Uterus (tissue), 3 donors: ENCODE measurements at regions not wholly inside any gene's neighbourhood (a gene's known extent, or its start where the extent isn't known, plus 50 kb on each side); places are given as distances from the start of the nearest gene placed in this dataset.
"Not testable (repeated sequence)": the region's sequence is repeated elsewhere in the genome, so short reads cannot be mapped to it uniquely, and the experiment has no call there.

Source experiments
- DNase-seq, 2 donors: peaks; one replicate each; pipeline ENCODE4 v3.0.0-alpha.2; 2019 to 2020
- H3K27ac ChIP-seq, 2 donors: fragments of 200-600 bp; sonication (generic); 1 replicate in 1 of 2; 2 replicates in 1 of 2; pipeline ENCODE4 v1.5.1; 2016 to 2018
- H3K27me3 ChIP-seq, 2 donors: fragments of 200-600 bp; sonication (generic); one replicate each; pipeline ENCODE4 v1.5.1; 2018 to 2019; ENCODE audit warnings: control low read depth in 1 of 2
- H3K36me3 ChIP-seq, 2 donors: fragments of 200-600 bp; sonication (generic); one replicate each; pipeline ENCODE4 v1.5.1; 2019; ENCODE audit warnings: control low read depth in 1 of 2
- H3K4me1 ChIP-seq, 2 donors: fragments of 200-600 bp; sonication (generic); one replicate each; pipeline ENCODE4 v1.5.1; 2018 to 2019; ENCODE audit warnings: control low read depth in 1 of 2
- H3K4me3 ChIP-seq, 2 donors: fragments of 200-600 bp; sonication (generic); 1 replicate in 1 of 2; 2 replicates in 1 of 2; pipeline ENCODE4 v1.5.1; 2018 to 2019; ENCODE audit warnings: mild to moderate bottlenecking in 1 of 2
- H3K9me3 ChIP-seq, 2 donors: fragments of 200-600 bp; sonication (generic); one replicate each; pipeline ENCODE4 v1.5.1; 2019; ENCODE audit warnings: control low read depth in 1 of 2
- POLR2A ChIP-seq, 2 donors: fragments of 450-650 bp; IDR thresholded peaks; one replicate each; pipeline ENCODE4 v1.6.1; 2016; ENCODE audit warnings: antibody characterized with exemption in 2 of 2, mild to moderate bottlenecking in 1 of 2, moderate library complexity in 1 of 2
- intact Hi-C: fragments of 100-400 bp; cut with DNase I; formaldehyde crosslinking; loops from one replicate; pipeline ENCODE4 v1.15.1; 2023; ENCODE audit warnings: low total_unique reads
- TF ChIP-seq, protein P1 (sequence below), 4 experiments: fragments of 200-600 bp in 2 of 4; fragments of 450-650 bp in 2 of 4; sonication (generic) in 2 of 4; IDR thresholded peaks; one replicate each; pipeline ENCODE4 v1.5.1; 2016 to 2019; ENCODE audit warnings: antibody characterized with exemption in 4 of 4, mild to moderate bottlenecking in 2 of 4, moderate library complexity in 1 of 4
- donor health status: DM: yes; HTN: yes; CAD: no.

DNA sequence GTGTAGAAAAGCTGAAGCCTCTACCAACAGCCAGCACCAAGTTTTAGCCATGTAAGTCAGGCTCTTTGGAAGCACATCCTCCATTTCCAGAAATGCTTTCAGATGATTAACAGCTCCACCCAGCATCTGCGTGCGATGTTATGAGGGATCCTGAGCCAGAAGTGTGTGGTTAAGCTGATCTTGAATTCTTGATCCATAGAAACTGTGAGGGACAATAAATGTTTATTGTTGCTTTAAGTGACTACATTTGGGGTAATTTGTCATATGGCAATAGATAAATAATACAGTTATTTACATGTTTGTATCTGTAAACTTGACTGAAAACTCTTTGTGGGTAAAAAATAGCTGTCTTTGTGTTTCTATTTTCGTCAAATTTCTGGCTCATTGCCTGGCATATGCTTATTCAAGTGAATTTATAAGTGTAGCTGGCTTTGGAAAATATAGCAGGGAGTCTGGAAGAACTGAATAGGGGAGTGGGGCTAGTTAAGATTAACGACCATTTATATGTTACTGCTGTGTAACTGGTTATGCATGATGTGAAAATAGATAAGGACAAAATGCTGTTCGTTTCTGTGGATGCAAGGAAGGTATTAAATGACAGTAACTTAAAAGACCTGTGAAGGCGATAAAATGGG lies 234.1 kb downstream of the LRRC70 start:
- intact Hi-C loops, result no loop called here
- H3K36me3 ChIP-seq, result no peaks in the 10 kb centered on the region
- H3K4me1 ChIP-seq, result no peaks in the 10 kb centered on the region

DNA sequence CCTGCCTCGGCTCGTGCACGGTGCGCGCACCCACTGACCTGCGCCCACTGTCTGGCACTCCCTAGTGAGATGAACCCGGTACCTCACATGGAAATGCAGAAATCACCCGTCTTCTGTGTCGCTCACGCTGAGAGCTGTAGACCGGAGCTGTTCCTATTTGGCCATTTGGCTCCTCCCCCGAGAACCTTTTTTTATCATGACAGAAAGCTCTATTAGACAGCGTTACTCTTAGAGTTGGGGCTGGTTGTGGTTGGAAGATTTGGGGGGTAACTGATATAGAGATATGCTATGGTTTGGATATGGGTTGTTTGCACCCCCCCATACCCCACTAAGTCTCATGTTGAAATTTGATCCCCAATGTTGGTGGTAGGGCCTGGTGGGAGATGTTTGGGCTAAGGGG lies 226.2 kb downstream of the LRRC70 start:
- intact Hi-C loops, H3K4me3 ChIP-seq, H3K36me3 ChIP-seq, H3K9me3 ChIP-seq, H3K27me3 ChIP-seq, DNase-seq, H3K27ac ChIP-seq, H3K4me1 ChIP-seq: not testable (repeated sequence)

More for the DNA sequence above, 234.1 kb downstream of the LRRC70 start:
- TF ChIP-seq, protein P1, sequence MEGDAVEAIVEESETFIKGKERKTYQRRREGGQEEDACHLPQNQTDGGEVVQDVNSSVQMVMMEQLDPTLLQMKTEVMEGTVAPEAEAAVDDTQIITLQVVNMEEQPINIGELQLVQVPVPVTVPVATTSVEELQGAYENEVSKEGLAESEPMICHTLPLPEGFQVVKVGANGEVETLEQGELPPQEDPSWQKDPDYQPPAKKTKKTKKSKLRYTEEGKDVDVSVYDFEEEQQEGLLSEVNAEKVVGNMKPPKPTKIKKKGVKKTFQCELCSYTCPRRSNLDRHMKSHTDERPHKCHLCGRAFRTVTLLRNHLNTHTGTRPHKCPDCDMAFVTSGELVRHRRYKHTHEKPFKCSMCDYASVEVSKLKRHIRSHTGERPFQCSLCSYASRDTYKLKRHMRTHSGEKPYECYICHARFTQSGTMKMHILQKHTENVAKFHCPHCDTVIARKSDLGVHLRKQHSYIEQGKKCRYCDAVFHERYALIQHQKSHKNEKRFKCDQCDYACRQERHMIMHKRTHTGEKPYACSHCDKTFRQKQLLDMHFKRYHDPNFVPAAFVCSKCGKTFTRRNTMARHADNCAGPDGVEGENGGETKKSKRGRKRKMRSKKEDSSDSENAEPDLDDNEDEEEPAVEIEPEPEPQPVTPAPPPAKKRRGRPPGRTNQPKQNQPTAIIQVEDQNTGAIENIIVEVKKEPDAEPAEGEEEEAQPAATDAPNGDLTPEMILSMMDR (IDR thresholded peaks at IDR 0.05), result no peak
- TF ChIP-seq POLR2A (IDR thresholded peaks at IDR 0.05), result no peak
- no peak for DNase-seq
- H3K27me3 ChIP-seq, result no peaks in the 10 kb centered on the region
- no peaks in the 10 kb centered on the region for H3K9me3 ChIP-seq
- H3K4me3 ChIP-seq, result no peak overlapping the region
- H3K27ac ChIP-seq, result no peak overlapping the region

DNA sequence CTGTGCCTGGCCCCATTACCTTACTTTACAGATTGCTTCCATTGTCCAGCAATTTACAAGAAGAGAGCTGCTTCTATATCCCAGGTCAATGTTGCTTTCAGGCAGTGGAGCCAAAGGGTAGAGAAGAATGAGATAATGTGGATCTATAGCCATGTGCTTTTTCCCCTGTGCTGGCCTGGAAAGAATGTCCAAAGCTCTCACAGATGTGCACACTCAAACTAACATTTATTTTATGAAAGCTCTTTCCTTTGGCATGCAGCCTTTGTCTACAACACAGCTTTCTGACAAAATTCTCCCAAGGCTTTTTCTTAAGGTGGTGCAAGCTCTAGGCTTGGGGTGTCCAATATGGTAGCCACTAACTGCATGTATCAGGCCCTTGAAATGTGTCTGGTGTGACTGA lies 217.3 kb downstream of the LRRC70 start:
- DNase-seq, result no peak
- H3K4me3 ChIP-seq, result no peak overlapping the region
- no peaks in the 10 kb centered on the region for H3K36me3 ChIP-seq
- no peaks in the 10 kb centered on the region for H3K4me1 ChIP-seq
- no peak overlapping the region for H3K27ac ChIP-seq
- no peaks in the 10 kb centered on the region for H3K27me3 ChIP-seq
- intact Hi-C loops, result no loop called here
- TF ChIP-seq, protein P1 (IDR thresholded peaks at IDR 0.05), result no peak
- TF ChIP-seq POLR2A (IDR thresholded peaks at IDR 0.05), result no peak
- H3K9me3 ChIP-seq, result no peaks in the 10 kb centered on the region

DNA sequence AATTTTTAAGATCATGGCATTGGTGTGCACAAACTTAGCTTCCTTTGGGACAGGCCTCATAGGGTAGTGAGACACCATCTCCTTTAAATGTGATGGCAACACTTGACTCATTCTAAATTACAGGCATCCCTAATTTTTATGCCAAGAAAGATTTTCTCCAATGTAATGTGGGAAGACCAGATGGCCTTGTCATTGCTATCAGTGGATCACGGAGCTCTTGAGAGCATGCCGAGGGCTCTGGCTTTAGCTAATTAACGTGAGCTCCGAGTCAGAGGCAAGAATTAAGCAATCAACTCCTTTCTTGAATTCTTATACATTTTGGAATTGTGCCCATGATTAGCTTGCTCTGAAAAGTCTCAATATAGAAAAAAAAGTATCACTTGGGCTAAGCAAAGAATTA lies 215.8 kb downstream of the LRRC70 start:
- no peak for DNase-seq
- Histone ChIP-seq H3K36me3 (no peaks in the 10 kb centered on the region), H3K4me3 (no peak overlapping the region), H3K4me1 (no peaks in the 10 kb centered on the region), H3K27ac (no peak overlapping the region), H3K27me3 (no peaks in the 10 kb centered on the region), H3K9me3 (no peaks in the 10 kb centered on the region)
- intact Hi-C loops, result no loop called here
- TF ChIP-seq, protein P1 (IDR thresholded peaks at IDR 0.05), result no peak
- TF ChIP-seq POLR2A (IDR thresholded peaks at IDR 0.05), result no peak

DNA sequence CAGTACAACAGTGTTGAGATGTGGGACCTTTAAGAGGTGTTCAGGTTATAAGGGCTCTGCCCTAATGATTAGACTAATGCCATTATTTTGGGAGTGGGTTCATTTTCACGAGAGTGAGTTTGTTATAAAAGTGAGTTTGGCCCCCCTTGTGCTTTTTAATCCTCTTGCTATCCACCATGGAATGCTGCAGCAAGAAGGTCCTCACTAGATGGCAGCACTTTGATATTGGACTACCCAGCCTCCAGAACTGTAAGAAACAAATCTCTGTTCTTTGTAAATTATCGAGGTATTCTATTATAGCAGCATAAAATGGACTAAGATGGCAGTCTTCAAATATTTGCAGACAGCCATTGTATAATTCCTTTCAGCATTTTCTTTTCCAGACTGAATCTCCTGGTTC lies 212.4 kb downstream of the LRRC70 start:
- Histone ChIP-seq H3K27me3 (no peaks in the 10 kb centered on the region), H3K4me1 (no peaks in the 10 kb centered on the region), H3K9me3 (no peaks in the 10 kb centered on the region), H3K4me3 (no peak overlapping the region), H3K27ac (no peak overlapping the region), H3K36me3 (no peaks in the 10 kb centered on the region)
- no peak for DNase-seq
- intact Hi-C loops, result no loop called here
- TF ChIP-seq, protein P1 (IDR thresholded peaks at IDR 0.05), result no peak
- TF ChIP-seq POLR2A (IDR thresholded peaks at IDR 0.05), result no peak

DNA sequence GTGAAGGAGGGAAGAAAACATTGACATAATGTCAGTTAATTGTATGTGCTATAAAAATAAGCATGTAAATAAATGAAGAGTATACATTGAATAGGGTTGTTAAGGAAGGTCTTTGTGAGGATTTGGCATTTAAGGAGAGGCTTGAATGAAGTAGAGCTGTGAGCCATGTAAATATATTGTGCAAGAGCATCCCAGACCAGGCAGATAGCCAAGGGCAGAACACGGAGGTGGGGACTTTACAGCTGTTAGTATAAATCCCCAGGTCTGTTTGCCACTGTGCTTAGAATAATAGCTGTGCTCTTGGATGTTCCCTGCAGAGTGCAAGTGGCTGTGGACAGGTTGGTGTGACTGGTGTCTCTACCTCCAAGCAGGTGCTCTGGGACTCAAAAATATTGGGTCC lies 211.7 kb downstream of the LRRC70 start:
- no peaks in the 10 kb centered on the region for H3K9me3 ChIP-seq
- H3K27me3 ChIP-seq, result no peaks in the 10 kb centered on the region
- TF ChIP-seq, protein P1 (IDR thresholded peaks at IDR 0.05), result no peak
- TF ChIP-seq POLR2A (IDR thresholded peaks at IDR 0.05), result no peak
- no peaks in the 10 kb centered on the region for H3K36me3 ChIP-seq
- H3K4me1 ChIP-seq, result no peaks in the 10 kb centered on the region
- no peak overlapping the region for H3K4me3 ChIP-seq
- H3K27ac ChIP-seq, result no peak overlapping the region
- intact Hi-C loops, result no loop called here
- no peak for DNase-seq
